Esophagus muscularis mucosa (tissue), 4 donors: ENCODE measurements at regions not wholly inside any gene's neighbourhood (a gene's known extent, or its start where the extent isn't known, plus 50 kb on each side); places are given as distances from the start of the nearest gene placed in this dataset.

Source experiments
- EP300 ChIP-seq: sonication (generic); formaldehyde crosslinking; IDR thresholded peaks from one replicate; pipeline ENCODE4 v1.6.1; 2017; ENCODE audit warnings: antibody characterized with exemption
- POLR2A ChIP-seq: fragments of 450-650 bp; IDR thresholded peaks from one replicate; pipeline ENCODE4 v1.6.1; 2017; ENCODE audit warnings: antibody characterized with exemption, moderate library complexity, mild to moderate bottlenecking, low read depth
- POLR2AphosphoS5 ChIP-seq, 2 donors: sonication (generic); formaldehyde crosslinking; IDR thresholded peaks; one replicate each; pipeline ENCODE4 v1.6.1; 2017; ENCODE audit warnings: antibody characterized with exemption in 2 of 2
- TF ChIP-seq, protein P1 (sequence below), 3 experiments: fragments of 200-600 bp in 2 of 3; fragments of 450-650 bp in 1 of 3; sonication (generic) in 2 of 3; IDR thresholded peaks; one replicate each; pipeline ENCODE4 v1.5.1; 2017 to 2019; ENCODE audit warnings: antibody characterized with exemption in 3 of 3, mild to moderate bottlenecking in 2 of 3, moderate library complexity in 1 of 3

DNA sequence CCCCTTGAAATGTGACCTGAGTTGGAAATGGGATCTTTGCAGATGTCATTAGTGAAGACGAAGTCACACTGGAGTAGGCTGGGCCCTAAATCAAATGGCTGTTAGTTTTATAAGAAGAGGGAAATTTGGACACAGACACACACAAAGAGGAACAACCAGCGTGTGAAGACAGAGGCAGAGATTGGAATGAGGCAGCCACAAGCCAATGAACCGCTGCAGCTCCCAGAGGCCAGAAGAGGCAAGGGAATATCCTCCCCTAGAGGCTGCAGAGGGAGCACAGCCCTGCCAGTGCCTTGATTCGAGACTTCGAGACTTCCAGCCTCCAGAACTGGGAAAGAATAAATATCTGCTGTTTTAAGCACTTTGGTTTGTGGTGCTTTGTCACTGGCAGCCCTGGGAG lies 484.5 kb downstream of the MN1 start:
- TF ChIP-seq POLR2A (no peak), POLR2AphosphoS5 (IDR thresholded peaks at IDR 0.05) (no peak), EP300 (no peak)
- TF ChIP-seq, protein P1, sequence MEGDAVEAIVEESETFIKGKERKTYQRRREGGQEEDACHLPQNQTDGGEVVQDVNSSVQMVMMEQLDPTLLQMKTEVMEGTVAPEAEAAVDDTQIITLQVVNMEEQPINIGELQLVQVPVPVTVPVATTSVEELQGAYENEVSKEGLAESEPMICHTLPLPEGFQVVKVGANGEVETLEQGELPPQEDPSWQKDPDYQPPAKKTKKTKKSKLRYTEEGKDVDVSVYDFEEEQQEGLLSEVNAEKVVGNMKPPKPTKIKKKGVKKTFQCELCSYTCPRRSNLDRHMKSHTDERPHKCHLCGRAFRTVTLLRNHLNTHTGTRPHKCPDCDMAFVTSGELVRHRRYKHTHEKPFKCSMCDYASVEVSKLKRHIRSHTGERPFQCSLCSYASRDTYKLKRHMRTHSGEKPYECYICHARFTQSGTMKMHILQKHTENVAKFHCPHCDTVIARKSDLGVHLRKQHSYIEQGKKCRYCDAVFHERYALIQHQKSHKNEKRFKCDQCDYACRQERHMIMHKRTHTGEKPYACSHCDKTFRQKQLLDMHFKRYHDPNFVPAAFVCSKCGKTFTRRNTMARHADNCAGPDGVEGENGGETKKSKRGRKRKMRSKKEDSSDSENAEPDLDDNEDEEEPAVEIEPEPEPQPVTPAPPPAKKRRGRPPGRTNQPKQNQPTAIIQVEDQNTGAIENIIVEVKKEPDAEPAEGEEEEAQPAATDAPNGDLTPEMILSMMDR (IDR thresholded peaks at IDR 0.05), result no peak
